ENCODE measurements at regions not wholly inside any gene's neighbourhood (a gene's known extent, or its start where the extent isn't known, plus 50 kb on each side); places are given as distances from the start of the nearest gene placed in this dataset.

DNA sequence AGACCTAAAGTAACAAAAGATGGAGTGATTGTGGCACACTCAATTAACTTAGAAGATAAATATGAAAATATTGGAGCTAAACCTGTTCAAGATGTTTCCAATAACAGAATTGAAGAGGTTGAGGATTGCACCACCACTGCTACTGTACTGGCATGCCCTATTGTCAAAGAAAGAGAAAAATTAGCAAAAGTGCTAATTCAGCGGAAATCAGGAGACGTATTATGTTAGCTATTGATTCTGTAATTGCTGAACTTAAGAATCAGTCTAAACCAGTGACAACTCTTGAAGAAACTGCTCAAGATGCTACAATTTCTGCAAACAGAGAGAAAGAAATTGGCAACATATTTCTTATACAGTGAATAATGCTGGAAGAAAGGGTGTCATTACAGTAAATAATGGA lies 754.4 kb downstream of the CDH18 start:
- intact Hi-C loops (cut with micrococcal nuclease; ENCODE audit: unreplicated experiment) (no loop called here), in situ Hi-C loops (cut with HindIII; ENCODE audit: extremely low pct_ligation_motif_present, low pct_unique_long_range_greater_than_20kb) (no loop called here)
- DNase-seq (ENCODE audit: low spot score) (no peak), ATAC-seq (no peak), FAIRE-seq (no peak)
- Histone ChIP-seq H3K27ac (ENCODE audit: extremely low read length, insufficient read depth, low read length) (no peak overlapping the region), H3K4me1 (ENCODE audit: insufficient read depth, low read length) (no peaks in the 10 kb centered on the region), H3K4me3 (replicated peaks in 1 of 3; ENCODE audit: insufficient read depth in 1 of 3, low read depth in 2 of 3, low read length in 3 of 3) (no peak overlapping the region), H3K27me3 (ENCODE audit: control insufficient read depth in 1 of 2, insufficient read depth in 2 of 2, low read length in 2 of 2) (no peaks in the 10 kb centered on the region), H3K36me3 (replicated peaks in 1 of 2; ENCODE audit: control insufficient read depth in 1 of 2, insufficient read depth in 2 of 2, low read length in 2 of 2) (no peaks in the 10 kb centered on the region), H3K79me2 (ENCODE audit: insufficient read depth, low read length) (no peaks in the 10 kb centered on the region), H3K9ac (ENCODE audit: insufficient read depth, low read depth, low read length) (no peak overlapping the region), H2AFZ (ENCODE audit: low read length) (no peak overlapping the region), H4K20me1 (ENCODE audit: insufficient read depth, low read length) (no peaks in the 10 kb centered on the region), H3K9me3 (ENCODE audit: low read length) (peaks cover 56% of the 10 kb centered on the region), H3K4me2 (ENCODE audit: low read depth, low read length) (no peak overlapping the region)
- ChIA-PET POLR2A (no interaction called here), CTCF (ENCODE audit: low intra/inter-chr PET ratio, low total read pairs) (no interaction called here)
- 53% methylated on average over 2 of the region's 2 CpGs for WGBS (ENCODE audit: low lambda C conversion rate)
- peak; percentile 75 to 90 for TF ChIP-seq MAFK (conservative IDR thresholded peaks at IDR 0.05 in 1 of 2, IDR thresholded peaks at IDR 0.05 in 1 of 2; ENCODE audit: low read length in 2 of 2)
- TF ChIP-seq, protein P1, sequence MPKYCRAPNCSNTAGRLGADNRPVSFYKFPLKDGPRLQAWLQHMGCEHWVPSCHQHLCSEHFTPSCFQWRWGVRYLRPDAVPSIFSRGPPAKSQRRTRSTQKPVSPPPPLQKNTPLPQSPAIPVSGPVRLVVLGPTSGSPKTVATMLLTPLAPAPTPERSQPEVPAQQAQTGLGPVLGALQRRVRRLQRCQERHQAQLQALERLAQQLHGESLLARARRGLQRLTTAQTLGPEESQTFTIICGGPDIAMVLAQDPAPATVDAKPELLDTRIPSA (CRISPR knock-in tag; IDR thresholded peaks at IDR 0.05; ENCODE audit: borderline replicate concordance), result no peak
- TF ChIP-seq PHF5A (CRISPR knock-in tag; IDR thresholded peaks at IDR 0.05; ENCODE audit: low read depth, unreplicated experiment), result no peak
- TF ChIP-seq MAFF (IDR thresholded peaks at IDR 0.05; ENCODE audit: low read depth, low read length), result peak; percentile 85
- no TSS peak for BruUV-seq (replicated peaks)

DNA sequence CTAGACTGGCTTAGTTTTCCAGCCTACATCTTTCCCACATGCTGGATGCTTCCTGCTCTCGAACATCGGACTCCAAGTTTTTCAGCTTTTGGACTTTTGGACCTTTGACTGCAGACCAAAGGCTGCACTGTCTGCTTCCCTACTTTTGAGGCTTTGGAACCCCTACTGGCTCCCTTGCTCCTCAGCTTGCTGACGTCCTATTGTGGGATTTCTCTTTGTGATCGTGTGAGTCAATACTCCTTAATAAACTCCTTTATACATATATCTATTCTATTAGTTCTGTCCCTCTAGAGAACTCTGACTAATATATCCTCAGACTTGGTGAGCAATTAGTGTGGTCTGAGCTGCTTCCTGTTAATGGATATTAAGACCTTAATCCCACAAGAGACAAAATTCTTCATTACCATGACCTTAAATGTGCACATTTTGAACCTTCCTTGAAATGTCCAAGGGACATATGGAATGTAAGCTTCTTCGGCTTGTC lies 752.9 kb downstream of the CDH18 start:
- Histone ChIP-seq H3K9ac (ENCODE audit: insufficient read depth, low read depth, low read length) (no peak overlapping the region), H3K4me1 (ENCODE audit: insufficient read depth, low read length) (no peaks in the 10 kb centered on the region), H3K4me2 (ENCODE audit: low read depth, low read length) (no peak overlapping the region), H3K27ac (ENCODE audit: extremely low read length, insufficient read depth, low read length) (no peak overlapping the region), H3K36me3 (replicated peaks in 1 of 2; ENCODE audit: control insufficient read depth in 1 of 2, insufficient read depth in 2 of 2, low read length in 2 of 2) (no peaks in the 10 kb centered on the region), H2AFZ (ENCODE audit: low read length) (no peak overlapping the region), H3K27me3 (ENCODE audit: control insufficient read depth in 1 of 2, insufficient read depth in 2 of 2, low read length in 2 of 2) (no peaks in the 10 kb centered on the region), H3K79me2 (ENCODE audit: insufficient read depth, low read length) (no peaks in the 10 kb centered on the region), H3K9me3 (ENCODE audit: low read length) (peaks cover 56% of the 10 kb centered on the region), H4K20me1 (ENCODE audit: insufficient read depth, low read length) (no peaks in the 10 kb centered on the region), H3K4me3 (replicated peaks in 1 of 3; ENCODE audit: insufficient read depth in 1 of 3, low read depth in 2 of 3, low read length in 3 of 3) (no peak overlapping the region)
- intact Hi-C loops (cut with micrococcal nuclease; ENCODE audit: unreplicated experiment), result no loop called here
- POLR2A ChIA-PET, result no interaction called here
- no peak for ATAC-seq
- WGBS (ENCODE audit: low lambda C conversion rate), result 1% methylated on average over 5 of the region's 5 CpGs
- TF ChIP-seq CREB1 (IDR thresholded peaks at IDR 0.05) (no peak), CREB1 (CRISPR knock-in tag; IDR thresholded peaks at IDR 0.05) (no peak)
- TF ChIP-seq, protein P2, sequence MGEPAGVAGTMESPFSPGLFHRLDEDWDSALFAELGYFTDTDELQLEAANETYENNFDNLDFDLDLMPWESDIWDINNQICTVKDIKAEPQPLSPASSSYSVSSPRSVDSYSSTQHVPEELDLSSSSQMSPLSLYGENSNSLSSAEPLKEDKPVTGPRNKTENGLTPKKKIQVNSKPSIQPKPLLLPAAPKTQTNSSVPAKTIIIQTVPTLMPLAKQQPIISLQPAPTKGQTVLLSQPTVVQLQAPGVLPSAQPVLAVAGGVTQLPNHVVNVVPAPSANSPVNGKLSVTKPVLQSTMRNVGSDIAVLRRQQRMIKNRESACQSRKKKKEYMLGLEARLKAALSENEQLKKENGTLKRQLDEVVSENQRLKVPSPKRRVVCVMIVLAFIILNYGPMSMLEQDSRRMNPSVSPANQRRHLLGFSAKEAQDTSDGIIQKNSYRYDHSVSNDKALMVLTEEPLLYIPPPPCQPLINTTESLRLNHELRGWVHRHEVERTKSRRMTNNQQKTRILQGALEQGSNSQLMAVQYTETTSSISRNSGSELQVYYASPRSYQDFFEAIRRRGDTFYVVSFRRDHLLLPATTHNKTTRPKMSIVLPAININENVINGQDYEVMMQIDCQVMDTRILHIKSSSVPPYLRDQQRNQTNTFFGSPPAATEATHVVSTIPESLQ (CRISPR knock-in tag; conservative IDR thresholded peaks at IDR 0.05), result no peak
- TF ChIP-seq, protein P3, sequence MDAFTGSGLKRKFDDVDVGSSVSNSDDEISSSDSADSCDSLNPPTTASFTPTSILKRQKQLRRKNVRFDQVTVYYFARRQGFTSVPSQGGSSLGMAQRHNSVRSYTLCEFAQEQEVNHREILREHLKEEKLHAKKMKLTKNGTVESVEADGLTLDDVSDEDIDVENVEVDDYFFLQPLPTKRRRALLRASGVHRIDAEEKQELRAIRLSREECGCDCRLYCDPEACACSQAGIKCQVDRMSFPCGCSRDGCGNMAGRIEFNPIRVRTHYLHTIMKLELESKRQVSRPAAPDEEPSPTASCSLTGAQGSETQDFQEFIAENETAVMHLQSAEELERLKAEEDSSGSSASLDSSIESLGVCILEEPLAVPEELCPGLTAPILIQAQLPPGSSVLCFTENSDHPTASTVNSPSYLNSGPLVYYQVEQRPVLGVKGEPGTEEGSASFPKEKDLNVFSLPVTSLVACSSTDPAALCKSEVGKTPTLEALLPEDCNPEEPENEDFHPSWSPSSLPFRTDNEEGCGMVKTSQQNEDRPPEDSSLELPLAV (CRISPR knock-in tag; conservative IDR thresholded peaks at IDR 0.05; ENCODE audit: low read depth), result no peak
- no peak for FAIRE-seq
- CTCF ChIA-PET (ENCODE audit: low intra/inter-chr PET ratio, low total read pairs), result no interaction called here
- in situ Hi-C loops (cut with HindIII; ENCODE audit: extremely low pct_ligation_motif_present, low pct_unique_long_range_greater_than_20kb), result no loop called here
- BruUV-seq (replicated peaks), result no TSS peak
- no peak for DNase-seq (ENCODE audit: low spot score)

Data from HepG2 (cell line).